ENCODE measurements at regions not wholly inside any gene's neighbourhood (a gene's known extent, or its start where the extent isn't known, plus 50 kb on each side); places are given as distances from the start of the nearest gene placed in this dataset.

- no peak for TF ChIP-seq CTCF (conservative IDR thresholded peaks at IDR 0.05)
- TF ChIP-seq ZFX (IDR thresholded peaks at IDR 0.05): no peak
- H3K27ac ChIP-seq: no peak overlapping the region
Measured at GRCh38 chr15:35907511-35907910, 361.5 kb upstream of the DPH6 start.

- TF ChIP-seq CTCF (conservative IDR thresholded peaks at IDR 0.05): no peak; the same call in 1 of the 2 replicates
- no peak for TF ChIP-seq ZFX (IDR thresholded peaks at IDR 0.05)
- no peak overlapping the region for H3K27ac ChIP-seq
Measured at GRCh38 chr15:35909414-35909813, 363.4 kb upstream of the DPH6 start.

GRCh38 chr15:35910227-35910626 is 364.3 kb upstream of the DPH6 start:
- no peak for TF ChIP-seq CTCF (conservative IDR thresholded peaks at IDR 0.05)
- H3K27ac ChIP-seq: no peak overlapping the region

- no peak for TF ChIP-seq ZFX (IDR thresholded peaks at IDR 0.05)
- no peak for TF ChIP-seq CTCF (conservative IDR thresholded peaks at IDR 0.05)
- no peak overlapping the region for H3K27ac ChIP-seq
Measured at GRCh38 chr15:35911052-35911777, 365.2 kb upstream of the DPH6 start.

GRCh38 chr15:35912196-35912595 is 366.2 kb upstream of the DPH6 start:
- no peak overlapping the region for H3K27ac ChIP-seq
- TF ChIP-seq ZFX (IDR thresholded peaks at IDR 0.05) (no peak), CTCF (conservative IDR thresholded peaks at IDR 0.05) (peak; percentile 27)

GRCh38 chr15:35914573-35914972 is 368.6 kb upstream of the DPH6 start:
- no peak overlapping the region for H3K27ac ChIP-seq
- no peak for TF ChIP-seq ZFX (IDR thresholded peaks at IDR 0.05)
- no peak for TF ChIP-seq CTCF (conservative IDR thresholded peaks at IDR 0.05)

- H3K27ac ChIP-seq: no peak overlapping the region
- no peak for TF ChIP-seq ZFX (IDR thresholded peaks at IDR 0.05)
- TF ChIP-seq CTCF (conservative IDR thresholded peaks at IDR 0.05): no peak
Measured at GRCh38 chr15:35921046-35921445, 375.1 kb upstream of the DPH6 start.

Measured in C4-2B (cell line).